ENCODE measurements at regions not wholly inside any gene's neighbourhood (a gene's known extent, or its start where the extent isn't known, plus 50 kb on each side); places are given as distances from the start of the nearest gene placed in this dataset.

- TF ChIP-seq POLR2AphosphoS5 (IDR thresholded peaks at IDR 0.05; ENCODE audit: low read depth, low read length): no peak
- TF ChIP-seq SIN3A (IDR thresholded peaks at IDR 0.05; ENCODE audit: borderline replicate concordance, insufficient read depth, low read length): no peak
- no peak for TF ChIP-seq REST (IDR thresholded peaks at IDR 0.05; ENCODE audit: insufficient read depth in 1 of 2, low read depth in 2 of 2, low read length in 2 of 2)
- TF ChIP-seq TAF1 (IDR thresholded peaks at IDR 0.05; ENCODE audit: borderline replicate concordance, insufficient read depth, low read length): no peak
- TF ChIP-seq FOXP2 (optimal IDR thresholded peaks at IDR 0.05; ENCODE audit: borderline replicate concordance, extremely low read depth, extremely low read length, insufficient read depth): no peak
Measured at GRCh38 chrX:13381514-13381913, 61.7 kb upstream of the ATXN3L start.

GRCh38 chrX:13380211-13380610 is 60.4 kb upstream of the ATXN3L start:
- TF ChIP-seq POLR2AphosphoS5 (IDR thresholded peaks at IDR 0.05; ENCODE audit: low read depth, low read length) (no peak), TAF1 (IDR thresholded peaks at IDR 0.05; ENCODE audit: borderline replicate concordance, insufficient read depth, low read length) (no peak), SIN3A (IDR thresholded peaks at IDR 0.05; ENCODE audit: borderline replicate concordance, insufficient read depth, low read length) (no peak), FOXP2 (optimal IDR thresholded peaks at IDR 0.05; ENCODE audit: borderline replicate concordance, extremely low read depth, extremely low read length, insufficient read depth) (no peak), REST (IDR thresholded peaks at IDR 0.05; ENCODE audit: insufficient read depth in 1 of 2, low read depth in 2 of 2, low read length in 2 of 2) (no peak)

- TF ChIP-seq TAF1 (IDR thresholded peaks at IDR 0.05; ENCODE audit: borderline replicate concordance, insufficient read depth, low read length) (no peak), POLR2AphosphoS5 (IDR thresholded peaks at IDR 0.05; ENCODE audit: low read depth, low read length) (no peak), FOXP2 (optimal IDR thresholded peaks at IDR 0.05; ENCODE audit: borderline replicate concordance, extremely low read depth, extremely low read length, insufficient read depth) (no peak), SIN3A (IDR thresholded peaks at IDR 0.05; ENCODE audit: borderline replicate concordance, insufficient read depth, low read length) (no peak), REST (IDR thresholded peaks at IDR 0.05; ENCODE audit: insufficient read depth in 1 of 2, low read depth in 2 of 2, low read length in 2 of 2) (no peak)
Measured at GRCh38 chrX:13377550-13377934, 57.7 kb upstream of the ATXN3L start.

GRCh38 chrX:13376857-13377549 is 57.1 kb upstream of the ATXN3L start:
- no peak for TF ChIP-seq TAF1 (IDR thresholded peaks at IDR 0.05; ENCODE audit: borderline replicate concordance, insufficient read depth, low read length)
- no peak for TF ChIP-seq REST (IDR thresholded peaks at IDR 0.05; ENCODE audit: insufficient read depth in 1 of 2, low read depth in 2 of 2, low read length in 2 of 2)
- TF ChIP-seq SIN3A (IDR thresholded peaks at IDR 0.05; ENCODE audit: borderline replicate concordance, insufficient read depth, low read length): no peak
- TF ChIP-seq POLR2AphosphoS5 (IDR thresholded peaks at IDR 0.05; ENCODE audit: low read depth, low read length): no peak
- TF ChIP-seq FOXP2 (optimal IDR thresholded peaks at IDR 0.05; ENCODE audit: borderline replicate concordance, extremely low read depth, extremely low read length, insufficient read depth): no peak
